Neural cell (in vitro differentiated cells): ENCODE measurements at regions not wholly inside any gene's neighbourhood (a gene's known extent, or its start where the extent isn't known, plus 50 kb on each side); places are given as distances from the start of the nearest gene placed in this dataset.

ENCODE experiments used
- H2AFZ ChIP-seq: fragments of 200-600, 300-800 bp; sonication (generic), shearing (Covaris generic); 2 replicates; pipeline ENCODE4 v1.6.0; 2014; ENCODE audit warnings: low read depth, mild to moderate bottlenecking, antibody characterized with exemption, low read length, moderate library complexity
- H3F3A ChIP-seq: fragments of 200-600 bp; shearing (Covaris generic); 2 replicates; pipeline ENCODE4 v1.6.1; 2016; ENCODE audit warnings: mild to moderate bottlenecking, moderate library complexity, mixed read lengths, antibody characterized with exemption, low read length; ENCODE audit not compliant: insufficient read depth, poor library complexity, severe bottlenecking
- H3K27ac ChIP-seq: fragments of 200-600, 300-800 bp; sonication (generic), shearing (Covaris generic); 2 replicates; pipeline ENCODE4 v1.5.1; 2014; ENCODE audit warnings: mild to moderate bottlenecking, low read length, moderate library complexity
- H3K27me3 ChIP-seq: fragments of 300-800, 200-600 bp; sonication (generic), shearing (Covaris generic); 2 replicates; pipeline ENCODE4 v1.6.0; 2014; ENCODE audit warnings: mild to moderate bottlenecking, low read depth, low read length, moderate library complexity; ENCODE audit not compliant: insufficient read depth
- H3K36me3 ChIP-seq: fragments of 300-800, 200-600 bp; sonication (generic), shearing (Covaris generic); 2 replicates; pipeline ENCODE4 v1.5.1; 2014; ENCODE audit warnings: mild to moderate bottlenecking, antibody characterized with exemption, low read length, moderate library complexity; ENCODE audit not compliant: insufficient read depth
- H3K4me2 ChIP-seq: fragments of 300-800, 200-600 bp; sonication (generic), shearing (Covaris generic); 2 replicates; pipeline ENCODE4 v1.6.0; 2014; ENCODE audit warnings: mild to moderate bottlenecking, low read length
- H3K4me3 ChIP-seq: fragments of 300-800, 200-600 bp; sonication (generic), shearing (Covaris generic); 2 replicates; pipeline ENCODE4 v1.5.1; 2014; ENCODE audit warnings: mild to moderate bottlenecking, low read length, moderate library complexity
- H3K79me2 ChIP-seq: fragments of 200-600 bp; shearing (Covaris generic); replicated peaks from 2 replicates; pipeline ENCODE4 v1.6.0; 2014; ENCODE audit warnings: mild to moderate bottlenecking, low read length, moderate library complexity; ENCODE audit not compliant: insufficient read depth
- H3K9ac ChIP-seq: fragments of 300-800, 200-600 bp; sonication (generic), shearing (Covaris generic); 2 replicates; pipeline ENCODE4 v1.6.1; 2016; ENCODE audit warnings: mild to moderate bottlenecking, low read length, mixed read lengths
- H3K9me2 ChIP-seq: fragments of 200-600 bp; shearing (Covaris generic); 2 replicates; pipeline ENCODE4 v1.6.1; 2016; ENCODE audit warnings: mild to moderate bottlenecking, low read length, mixed read lengths; ENCODE audit not compliant: insufficient read depth
- H3K9me3 ChIP-seq: fragments of 200-600, 300-800 bp; sonication (generic), shearing (Covaris generic); 2 replicates; pipeline ENCODE4 v1.6.1; 2016; ENCODE audit warnings: mild to moderate bottlenecking, mixed run types, low read length, moderate library complexity, mixed read lengths
- H4K20me1 ChIP-seq: fragments of 200-600 bp; shearing (Covaris generic); 2 replicates; pipeline ENCODE4 v1.6.1; 2016; ENCODE audit warnings: mild to moderate bottlenecking, mixed run types; ENCODE audit not compliant: insufficient read depth
- CTCF ChIP-seq: fragments of 450-650 bp; IDR thresholded peaks from 2 replicates; pipeline ENCODE4 v1.5.1; 2014; ENCODE audit warnings: antibody characterized with exemption, mild to moderate bottlenecking, moderate library complexity; ENCODE audit not compliant: poor library complexity, severe bottlenecking
- EP300 ChIP-seq: fragments of 450-650 bp; conservative IDR thresholded peaks from 2 replicates; pipeline ENCODE4 v1.6.1; 2014; ENCODE audit warnings: antibody characterized with exemption, mild to moderate bottlenecking, moderate library complexity; ENCODE audit not compliant: poor library complexity, severe bottlenecking
- EZH2 ChIP-seq: fragments of 200-600, 300-800 bp; shearing (Covaris generic), sonication (generic); IDR thresholded peaks from 2 replicates; pipeline ENCODE4 v1.6.1; 2014; ENCODE audit warnings: antibody characterized with exemption, low read length, borderline replicate concordance, mild to moderate bottlenecking; ENCODE audit not compliant: insufficient read depth, poor library complexity, severe bottlenecking
- MXI1 ChIP-seq: fragments of 450-650 bp; conservative IDR thresholded peaks from 2 replicates; pipeline ENCODE4 v1.6.1; 2014; ENCODE audit warnings: antibody characterized with exemption, mild to moderate bottlenecking; ENCODE audit not compliant: poor library complexity, severe bottlenecking
- POLR2AphosphoS5 ChIP-seq: IDR thresholded peaks from 2 replicates; pipeline ENCODE4 v1.6.1; 2012
- RAD21 ChIP-seq: fragments of 450-650 bp; conservative IDR thresholded peaks from 2 replicates; pipeline ENCODE4 v1.6.1; 2014; ENCODE audit warnings: antibody characterized with exemption, mild to moderate bottlenecking, moderate library complexity
- REST ChIP-seq: IDR thresholded peaks from 2 replicates; pipeline ENCODE4 v1.6.1; 2012; ENCODE audit warnings: borderline replicate concordance
- SMC3 ChIP-seq: fragments of 450-650 bp; conservative IDR thresholded peaks from 2 replicates; pipeline ENCODE4 v1.6.1; 2014; ENCODE audit warnings: antibody characterized with exemption, mild to moderate bottlenecking, moderate library complexity; ENCODE audit not compliant: poor library complexity
- TAF1 ChIP-seq: IDR thresholded peaks from 2 replicates; pipeline ENCODE4 v1.6.1; 2012; ENCODE audit warnings: low read depth

GRCh38 chr3:115359536-115359935 lies 212.4 kb upstream of the ZBTB20 start:
- TF ChIP-seq RAD21 (no peak), REST (no peak), EP300 (no peak), CTCF (no peak), MXI1 (no peak), TAF1 (no peak), SMC3 (no peak), EZH2 (no peak)
- Histone ChIP-seq H3K4me2 (no peak overlapping the region), H3K9ac (no peak overlapping the region), H3K4me3 (no peak overlapping the region), H3K27ac (no peak overlapping the region), H3K36me3 (no peaks in the 10 kb centered on the region), H3F3A (no peaks in the 10 kb centered on the region), H3K27me3 (no peaks in the 10 kb centered on the region), H3K9me2 (no peaks in the 10 kb centered on the region), H3K9me3 (no peaks in the 10 kb centered on the region), H2AFZ (no peak overlapping the region), H4K20me1 (no peaks in the 10 kb centered on the region), H3K79me2 (no peaks in the 10 kb centered on the region)

GRCh38 chr3:115361806-115362205 lies 214.7 kb upstream of the ZBTB20 start:
- H3K4me2 ChIP-seq, result no peak overlapping the region
- H3K9ac ChIP-seq, result no peak overlapping the region
- no peak overlapping the region for H3K4me3 ChIP-seq
- no peaks in the 10 kb centered on the region for H3K79me2 ChIP-seq
- H3K27ac ChIP-seq, result no peak overlapping the region
- H2AFZ ChIP-seq, result no peak overlapping the region
- no peaks in the 10 kb centered on the region for H3F3A ChIP-seq
- no peaks in the 10 kb centered on the region for H3K9me2 ChIP-seq
- no peaks in the 10 kb centered on the region for H4K20me1 ChIP-seq
- no peaks in the 10 kb centered on the region for H3K9me3 ChIP-seq
- H3K27me3 ChIP-seq, result no peaks in the 10 kb centered on the region
- no peak for TF ChIP-seq TAF1
- no peak for TF ChIP-seq EP300
- no peak for TF ChIP-seq MXI1
- no peak for TF ChIP-seq SMC3
- TF ChIP-seq RAD21, result no peak
- TF ChIP-seq POLR2AphosphoS5, result no peak
- TF ChIP-seq EZH2, result no peak
- TF ChIP-seq REST, result no peak
- TF ChIP-seq CTCF, result no peak
- no peaks in the 10 kb centered on the region for H3K36me3 ChIP-seq
